IPS-20b (cell line): ENCODE measurements at regions not wholly inside any gene's neighbourhood (a gene's known extent, or its start where the extent isn't known, plus 50 kb on each side); places are given as distances from the start of the nearest gene placed in this dataset.

Experiments used
- H3K27ac ChIP-seq: one replicate; pipeline ENCODE4 v1.5.1; 2013; ENCODE audit warnings: low read length
- H3K27me3 ChIP-seq: 2 replicates; pipeline ENCODE4 v1.6.1; 2013; ENCODE audit warnings: mild to moderate bottlenecking, low read length, inconsistent platforms; ENCODE audit not compliant: insufficient read depth
- H3K36me3 ChIP-seq: 2 replicates; pipeline ENCODE4 v1.6.1; 2013; ENCODE audit warnings: low read depth, mild to moderate bottlenecking, inconsistent platforms, low read length, moderate library complexity; ENCODE audit not compliant: insufficient read depth
- H3K4me1 ChIP-seq: 2 replicates; pipeline ENCODE4 v1.6.1; 2013; ENCODE audit warnings: mild to moderate bottlenecking, control low read depth, inconsistent platforms, low read length, moderate library complexity; ENCODE audit not compliant: insufficient read depth
- H3K4me3 ChIP-seq: 2 replicates; pipeline ENCODE4 v1.5.1; 2013; ENCODE audit warnings: mild to moderate bottlenecking, low read length, inconsistent platforms
- H3K9ac ChIP-seq: 2 replicates; pipeline ENCODE4 v1.6.1; 2013; ENCODE audit warnings: low read depth, mild to moderate bottlenecking, inconsistent platforms, low read length, moderate library complexity
- H3K9me3 ChIP-seq: 2 replicates; pipeline ENCODE4 v1.6.1; 2013; ENCODE audit warnings: mild to moderate bottlenecking, low read depth, low read length, inconsistent platforms; ENCODE audit not compliant: insufficient read depth

- no peaks in the 10 kb centered on the region for H3K4me1 ChIP-seq
- no peak overlapping the region for H3K27ac ChIP-seq
- no peak overlapping the region for H3K9ac ChIP-seq
- no peaks in the 10 kb centered on the region for H3K27me3 ChIP-seq
- H3K9me3 ChIP-seq, result no peaks in the 10 kb centered on the region
- H3K4me3 ChIP-seq, result no peak overlapping the region
- H3K36me3 ChIP-seq, result no peaks in the 10 kb centered on the region
Measured at GRCh38 chr20:40463171-40463570, 225.9 kb downstream of the MAFB start.

- no peaks in the 10 kb centered on the region for H3K27me3 ChIP-seq
- H3K27ac ChIP-seq, result no peak overlapping the region
- H3K36me3 ChIP-seq, result no peaks in the 10 kb centered on the region
- no peak overlapping the region for H3K4me3 ChIP-seq
- no peak overlapping the region for H3K9ac ChIP-seq
- H3K9me3 ChIP-seq, result no peaks in the 10 kb centered on the region
- H3K4me1 ChIP-seq, result no peaks in the 10 kb centered on the region
Measured at GRCh38 chr20:40462566-40462965, 226.5 kb downstream of the MAFB start.

- Histone ChIP-seq H3K27me3 (no peaks in the 10 kb centered on the region), H3K27ac (no peak overlapping the region), H3K36me3 (no peaks in the 10 kb centered on the region), H3K9me3 (no peaks in the 10 kb centered on the region), H3K4me3 (no peak overlapping the region), H3K9ac (no peak overlapping the region), H3K4me1 (no peaks in the 10 kb centered on the region)
Measured at GRCh38 chr20:40459299-40459698, 229.7 kb downstream of the MAFB start.

- H3K36me3 ChIP-seq, result no peaks in the 10 kb centered on the region
- H3K27me3 ChIP-seq, result no peaks in the 10 kb centered on the region
- no peak overlapping the region for H3K9ac ChIP-seq
- peaks cover 3% of the 10 kb centered on the region; the same call in 1 of the 2 replicates for H3K9me3 ChIP-seq
- H3K4me1 ChIP-seq, result no peaks in the 10 kb centered on the region
- H3K27ac ChIP-seq, result no peak overlapping the region
- no peak overlapping the region for H3K4me3 ChIP-seq
Measured at GRCh38 chr20:40457404-40457803, 231.6 kb downstream of the MAFB start.

- Histone ChIP-seq H3K27me3 (no peaks in the 10 kb centered on the region), H3K36me3 (no peaks in the 10 kb centered on the region), H3K9me3 (peaks cover 3% of the 10 kb centered on the region; the same call in 1 of the 2 replicates), H3K27ac (no peak overlapping the region), H3K9ac (no peak overlapping the region), H3K4me1 (peaks cover 8% of the 10 kb centered on the region; the same call in 1 of the 2 replicates), H3K4me3 (no peak overlapping the region)
Measured at GRCh38 chr20:40452758-40453157, 236.3 kb downstream of the MAFB start.

GRCh38 chr20:40451552-40451951, 237.5 kb downstream of the MAFB start:
- Histone ChIP-seq H3K27me3 (no peaks in the 10 kb centered on the region), H3K4me3 (no peak overlapping the region), H3K36me3 (no peaks in the 10 kb centered on the region), H3K4me1 (peaks cover 12% of the 10 kb centered on the region; the same call in 1 of the 2 replicates), H3K9ac (no peak overlapping the region), H3K9me3 (peaks cover 3% of the 10 kb centered on the region; the same call in 1 of the 2 replicates), H3K27ac (no peak overlapping the region)

GRCh38 chr20:40449974-40450616, 238.9 kb downstream of the MAFB start:
- Histone ChIP-seq H3K27me3 (no peaks in the 10 kb centered on the region), H3K27ac (no peak overlapping the region), H3K4me1 (peaks cover 12% of the 10 kb centered on the region; the same call in 1 of the 2 replicates), H3K4me3 (no peak overlapping the region), H3K9me3 (peaks cover 3% of the 10 kb centered on the region; the same call in 1 of the 2 replicates), H3K36me3 (no peaks in the 10 kb centered on the region), H3K9ac (no peak overlapping the region)

GRCh38 chr20:40449144-40449690, 239.8 kb downstream of the MAFB start:
- Histone ChIP-seq H3K27ac (no peak overlapping the region), H3K4me1 (peaks cover 12% of the 10 kb centered on the region; the same call in 1 of the 2 replicates), H3K4me3 (no peak overlapping the region), H3K9me3 (peaks cover 3% of the 10 kb centered on the region; the same call in 1 of the 2 replicates), H3K36me3 (no peaks in the 10 kb centered on the region), H3K27me3 (no peaks in the 10 kb centered on the region), H3K9ac (no peak overlapping the region)

- Histone ChIP-seq H3K36me3 (no peaks in the 10 kb centered on the region), H3K4me1 (peaks cover 17% of the 10 kb centered on the region), H3K9me3 (no peaks in the 10 kb centered on the region), H3K27me3 (no peaks in the 10 kb centered on the region), H3K27ac (no peak overlapping the region), H3K9ac (no peak overlapping the region), H3K4me3 (no peak overlapping the region)
Measured at GRCh38 chr20:40446888-40447287, 242.1 kb downstream of the MAFB start.

GRCh38 chr20:40444516-40444915, 244.5 kb downstream of the MAFB start:
- no peaks in the 10 kb centered on the region for H3K27me3 ChIP-seq
- H3K36me3 ChIP-seq, result no peaks in the 10 kb centered on the region
- no peak overlapping the region for H3K9ac ChIP-seq
- no peaks in the 10 kb centered on the region for H3K9me3 ChIP-seq
- no peak overlapping the region for H3K4me3 ChIP-seq
- no peak overlapping the region for H3K27ac ChIP-seq
- H3K4me1 ChIP-seq, result peaks cover 9% of the 10 kb centered on the region; the same call in 1 of the 2 replicates

GRCh38 chr20:40443753-40444152, 245.3 kb downstream of the MAFB start:
- no peak overlapping the region for H3K27ac ChIP-seq
- H3K9me3 ChIP-seq, result no peaks in the 10 kb centered on the region
- H3K27me3 ChIP-seq, result no peaks in the 10 kb centered on the region
- H3K4me3 ChIP-seq, result no peak overlapping the region
- H3K4me1 ChIP-seq, result peaks cover 9% of the 10 kb centered on the region; the same call in 1 of the 2 replicates
- no peak overlapping the region for H3K9ac ChIP-seq
- H3K36me3 ChIP-seq, result no peaks in the 10 kb centered on the region
